ENCODE measurements at regions not wholly inside any gene's neighbourhood (a gene's known extent, or its start where the extent isn't known, plus 50 kb on each side); places are given as distances from the start of the nearest gene placed in this dataset.

DNA sequence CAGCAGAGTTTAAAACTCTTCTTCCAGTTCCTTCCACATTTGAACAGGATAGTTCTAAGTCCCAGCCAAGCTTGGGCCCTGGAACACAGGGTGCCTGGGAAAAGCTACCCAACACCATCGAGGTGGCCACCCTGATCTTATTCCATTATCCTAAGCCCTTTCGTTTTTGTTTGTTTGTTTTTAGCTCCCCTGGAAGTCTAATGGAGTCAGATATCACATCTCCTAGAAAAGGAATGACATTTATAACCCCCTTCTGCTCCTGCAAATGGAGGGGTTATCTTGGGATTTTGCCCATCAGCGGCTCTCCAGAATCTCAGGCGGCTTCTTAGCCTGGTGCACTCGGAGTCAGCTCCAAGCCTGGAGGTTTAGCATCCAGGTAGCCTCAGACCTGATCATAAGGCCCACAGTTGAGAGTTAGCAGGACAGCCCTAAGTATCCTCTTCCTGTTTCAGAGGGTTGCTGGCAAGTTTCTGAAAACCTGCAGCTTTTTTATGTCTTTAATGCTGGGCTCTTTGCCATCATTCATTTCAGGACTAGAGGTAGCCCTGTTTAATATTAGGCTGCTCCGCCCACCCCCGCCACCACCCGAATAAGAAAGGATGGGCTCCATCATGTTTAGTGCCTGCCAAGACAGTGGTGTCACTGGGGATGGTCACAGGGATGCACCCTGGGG lies 230.0 kb upstream of the LNX1 start:
- no peak for DNase-seq (ENCODE audit: low read depth in 4 of 4, low spot score in 3 of 4)

DNA sequence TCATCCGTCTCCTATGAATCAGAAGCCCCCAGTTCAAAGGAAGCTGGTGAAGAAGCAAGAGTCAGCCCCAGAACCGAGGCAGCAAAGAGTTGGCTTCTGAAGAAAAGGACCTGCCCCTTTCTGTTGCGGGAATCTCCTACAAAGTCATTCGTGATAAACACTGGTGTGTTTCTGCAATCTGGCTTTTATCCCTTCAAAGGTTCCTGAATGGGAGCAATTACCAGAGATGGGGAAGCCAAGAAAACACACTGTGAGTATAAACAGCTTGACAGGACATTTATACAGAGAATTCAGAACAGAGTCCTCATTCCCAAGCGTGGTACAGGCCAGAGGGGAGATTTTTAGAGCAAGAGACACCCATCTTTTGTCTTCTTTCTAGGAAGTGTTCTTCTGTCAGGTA lies 226.8 kb upstream of the LNX1 start:
- DNase-seq (ENCODE audit: low read depth in 4 of 4, low spot score in 3 of 4), result no peak

GRCh38 chr4:53816561-53816960 lies 225.3 kb upstream of the LNX1 start:
- DNase-seq (ENCODE audit: low read depth in 4 of 4, low spot score in 3 of 4), result peak in 1 of 4 donors; percentile 3

DNA sequence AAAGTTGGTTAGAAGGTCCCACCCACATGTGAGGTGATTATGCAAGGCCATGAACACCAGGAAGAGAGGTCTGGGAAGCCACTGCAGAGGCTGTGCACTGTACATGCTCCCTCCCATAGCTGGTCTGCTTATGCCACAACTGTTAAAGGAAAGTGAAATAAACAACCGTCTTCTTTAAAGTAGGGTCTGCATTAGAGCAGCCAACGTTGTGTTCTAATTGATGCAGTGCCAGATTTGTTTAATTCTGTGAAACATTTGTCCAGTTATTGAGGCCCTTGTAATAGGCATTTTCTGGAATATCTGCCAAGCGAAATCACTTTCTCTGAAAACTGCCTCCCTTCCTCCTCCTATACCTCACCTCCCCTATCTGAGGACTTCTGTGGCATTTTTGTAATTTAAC lies 224.0 kb upstream of the LNX1 start:
- DNase-seq (ENCODE audit: low read depth in 4 of 4, low spot score in 3 of 4), result no peak

- no peak for DNase-seq (ENCODE audit: low read depth in 4 of 4, low spot score in 3 of 4)
These were observed 222.7 kb upstream of the LNX1 start for GRCh38 chr4:53813998-53814397.

GRCh38 chr4:53810643-53811042 lies 219.4 kb upstream of the LNX1 start:
- no peak for DNase-seq (ENCODE audit: low read depth in 4 of 4, low spot score in 3 of 4)

DNA sequence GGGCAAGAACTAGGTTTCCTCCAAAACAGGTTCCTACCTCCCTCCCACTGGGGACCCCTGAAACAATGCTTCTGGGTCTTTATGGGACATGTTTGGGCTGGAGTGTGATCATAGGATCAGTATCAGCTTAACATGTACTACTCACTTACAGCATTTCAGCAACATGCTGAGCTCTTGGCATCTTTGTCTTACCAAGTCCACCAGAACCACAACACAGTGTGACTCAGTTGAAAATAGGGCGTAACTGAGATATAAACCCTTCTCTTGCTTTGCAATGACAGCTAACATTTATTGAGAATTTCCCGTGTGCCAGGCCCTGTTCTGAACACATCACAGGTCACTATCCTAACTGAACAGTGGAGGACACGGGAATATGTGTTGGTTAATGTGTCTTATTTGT lies 218.5 kb upstream of the LNX1 start:
- DNase-seq (ENCODE audit: low read depth in 4 of 4, low spot score in 3 of 4), result no peak

GRCh38 chr4:53805291-53805690 lies 214.0 kb upstream of the LNX1 start:
- no peak for DNase-seq (ENCODE audit: low read depth in 4 of 4, low spot score in 3 of 4)

DNA sequence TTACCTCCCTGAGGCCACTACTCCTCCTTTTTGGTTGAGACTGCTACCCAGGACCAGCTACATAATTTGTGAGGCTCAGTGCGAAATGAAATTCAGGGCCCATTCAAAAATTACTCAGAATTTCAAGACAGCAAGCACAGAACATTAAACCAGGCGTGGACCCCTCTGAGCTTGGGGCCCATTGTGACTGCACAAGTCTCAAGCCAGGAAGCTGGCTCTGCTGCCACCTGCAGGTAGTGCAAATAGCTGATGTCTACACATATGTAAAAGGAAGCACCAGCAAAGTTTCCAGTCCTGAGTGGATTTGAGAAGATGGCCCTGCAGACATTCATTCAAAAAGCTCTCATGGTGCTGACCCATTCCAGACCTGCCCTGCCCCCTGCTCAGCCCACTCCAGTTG lies 213.4 kb upstream of the LNX1 start:
- DNase-seq (ENCODE audit: low read depth in 4 of 4, low spot score in 3 of 4), result no peak

DNA sequence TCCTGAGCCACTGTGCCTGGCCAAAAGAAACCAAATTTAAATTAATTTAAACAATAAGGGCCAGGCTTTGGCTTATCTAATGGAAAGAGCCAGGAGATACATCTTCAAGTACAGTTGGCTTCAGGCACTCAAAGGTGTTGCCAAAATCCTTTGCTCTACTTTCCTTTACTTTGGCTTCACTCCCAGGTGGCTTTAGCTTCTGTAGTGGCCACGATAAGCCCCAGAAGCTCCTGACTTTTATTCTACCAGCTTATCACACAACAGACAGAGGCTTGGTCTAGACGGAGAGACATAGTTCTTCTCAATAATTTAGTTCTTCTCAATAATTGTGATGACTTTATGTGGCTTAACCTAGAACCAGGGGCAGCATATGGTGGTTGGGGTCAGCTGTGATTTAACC lies 211.2 kb upstream of the LNX1 start:
- DNase-seq (ENCODE audit: low read depth in 4 of 4, low spot score in 3 of 4), result no peak

GRCh38 chr4:53801373-53801772 lies 210.1 kb upstream of the LNX1 start:
- DNase-seq (ENCODE audit: low read depth in 4 of 4, low spot score in 3 of 4), result no peak

DNA sequence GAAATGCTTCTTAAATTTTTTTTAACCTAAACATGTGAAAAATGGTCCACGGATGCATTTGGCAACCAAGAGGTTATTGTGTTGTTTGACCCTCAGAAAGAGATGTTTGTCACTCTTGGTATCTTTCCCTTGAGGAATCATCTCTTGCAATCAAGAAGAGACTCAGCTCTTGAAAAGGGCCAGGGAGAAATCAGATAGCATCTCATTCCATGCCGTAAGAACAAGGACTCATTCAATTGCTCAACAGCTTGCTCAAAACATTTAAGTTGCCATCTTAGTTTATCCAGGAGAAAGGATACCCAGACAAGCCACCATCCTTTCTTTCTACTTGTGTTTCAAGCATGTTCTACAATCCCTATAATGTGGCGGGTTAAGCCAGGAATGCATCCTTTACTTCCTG lies 209.5 kb upstream of the LNX1 start:
- DNase-seq (ENCODE audit: low read depth in 4 of 4, low spot score in 3 of 4), result no peak

DNA sequence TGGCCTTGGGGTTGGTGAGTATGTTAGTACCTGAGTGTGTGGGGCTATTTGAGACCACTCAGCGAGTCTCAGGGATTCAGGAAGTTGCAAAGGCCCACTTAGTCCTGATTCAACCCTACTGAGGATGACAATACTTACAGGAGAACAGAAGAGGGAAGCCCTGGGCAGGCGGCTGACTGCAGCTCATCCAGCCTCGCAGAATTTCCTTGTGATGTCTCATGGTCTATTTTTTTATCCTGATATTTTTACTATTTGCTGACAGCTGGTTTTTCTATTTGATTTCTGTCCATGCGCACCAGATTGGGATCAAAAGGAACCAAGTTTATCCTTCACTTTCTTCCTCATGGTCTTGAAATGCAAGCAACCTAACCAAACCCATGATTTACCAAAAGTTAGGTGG lies 201.8 kb upstream of the LNX1 start:
- no peak for DNase-seq (ENCODE audit: low read depth in 4 of 4, low spot score in 3 of 4)

GRCh38 chr4:53790286-53790685 lies 199.0 kb upstream of the LNX1 start:
- DNase-seq (ENCODE audit: low read depth in 4 of 4, low spot score in 3 of 4), result no peak

GRCh38 chr4:53788621-53789020 lies 197.3 kb upstream of the LNX1 start:
- peak in 1 of 4 donors; percentile 40 for DNase-seq (ENCODE audit: low read depth in 4 of 4, low spot score in 3 of 4)

DNA sequence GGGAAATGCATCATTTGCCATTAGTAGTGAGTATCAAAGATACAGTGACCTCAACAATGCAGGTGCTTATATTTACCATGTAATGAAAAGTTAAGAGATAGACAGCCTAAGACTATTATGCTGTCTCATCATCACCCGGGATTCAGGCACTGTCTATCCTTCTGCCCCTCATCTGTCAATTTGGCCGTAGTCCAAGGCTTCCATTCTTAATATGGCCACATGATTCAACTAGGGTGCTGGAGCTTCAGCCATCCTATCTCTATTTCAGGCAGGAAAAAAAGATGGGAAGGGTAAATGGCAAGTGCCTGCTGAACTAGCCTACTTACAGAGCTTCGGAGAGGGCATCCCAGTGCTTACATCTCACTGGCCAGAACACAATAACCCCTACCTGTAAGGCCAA lies 196.7 kb upstream of the LNX1 start:
- DNase-seq (ENCODE audit: low read depth in 4 of 4, low spot score in 3 of 4), result no peak

DNA sequence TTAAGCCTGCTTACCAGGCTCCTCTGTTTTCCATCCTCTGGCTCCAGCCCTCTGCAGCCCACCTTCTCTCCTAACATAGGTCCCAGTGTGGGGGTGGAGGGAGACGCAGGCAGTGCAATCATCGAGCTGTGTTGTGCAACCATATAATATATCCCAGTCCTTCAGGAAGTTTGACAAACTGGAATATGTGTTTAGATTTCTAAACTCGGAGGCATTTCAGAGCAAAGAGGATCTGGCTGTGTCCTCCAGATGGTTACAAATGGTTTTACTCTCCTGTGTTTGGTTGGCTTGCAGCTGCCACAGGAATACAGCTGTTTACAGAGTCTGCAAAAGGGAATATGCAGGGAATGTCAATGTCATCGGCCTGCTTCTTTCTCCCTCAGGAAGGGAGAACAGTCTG lies 195.3 kb upstream of the LNX1 start:
- DNase-seq (ENCODE audit: low read depth in 4 of 4, low spot score in 3 of 4), result no peak

DNA sequence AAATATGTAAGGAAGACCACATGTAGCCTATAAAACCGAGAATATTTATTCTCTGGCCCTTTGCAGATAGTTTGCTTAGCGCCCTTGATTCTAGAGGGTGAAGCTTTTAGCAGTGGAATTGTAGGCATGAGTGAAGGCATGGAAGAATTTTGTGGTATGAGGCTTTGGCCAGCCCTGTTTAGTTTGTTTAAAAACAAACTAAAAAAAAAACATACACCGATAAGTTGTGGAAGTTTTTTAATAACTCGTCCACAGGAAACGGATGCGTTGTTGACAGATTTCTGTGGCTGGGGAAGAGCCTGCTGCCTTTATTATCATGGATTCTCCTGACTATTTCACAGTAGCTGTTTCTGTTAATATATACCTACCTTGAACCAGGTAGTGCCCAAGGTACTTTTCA lies 194.7 kb upstream of the LNX1 start:
- DNase-seq (ENCODE audit: low read depth in 4 of 4, low spot score in 3 of 4), result no peak

GRCh38 chr4:53784112-53784511 lies 192.8 kb upstream of the LNX1 start:
- DNase-seq (ENCODE audit: low read depth in 4 of 4, low spot score in 3 of 4), result no peak

DNA sequence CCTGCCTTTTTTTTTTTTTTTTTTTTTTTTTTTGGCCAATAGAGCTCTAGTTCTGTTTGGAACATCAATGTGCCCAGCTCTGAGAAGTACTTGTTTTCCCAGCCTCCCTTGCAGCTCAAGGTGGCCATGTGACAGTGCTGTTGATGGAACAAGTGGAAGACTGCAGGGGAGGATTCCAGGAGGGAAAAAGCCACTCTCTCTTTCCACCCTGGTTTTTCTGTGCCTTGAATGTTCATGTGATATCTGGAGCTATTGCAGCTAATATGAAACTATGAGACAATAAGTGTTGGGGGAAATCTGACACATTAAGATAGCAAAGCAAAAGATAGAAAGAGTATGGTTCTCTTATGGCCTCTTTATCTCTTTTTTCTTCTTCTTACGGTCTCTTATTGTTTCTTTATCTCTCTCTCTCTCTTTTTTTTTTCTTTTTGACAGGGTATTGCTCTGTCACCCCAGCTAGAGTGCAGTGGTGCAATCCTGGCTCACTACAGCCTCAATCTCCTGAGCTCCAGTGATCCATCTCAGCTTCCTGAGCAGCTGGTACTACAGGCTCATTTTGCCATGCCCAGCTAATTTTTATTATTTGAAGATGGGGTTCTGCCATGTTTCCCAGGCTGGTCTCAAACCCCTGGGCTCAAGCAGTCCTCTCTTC lies 192.0 kb upstream of the LNX1 start:
- no peak for DNase-seq (ENCODE audit: low read depth in 4 of 4, low spot score in 3 of 4)

- DNase-seq (ENCODE audit: low read depth in 4 of 4, low spot score in 3 of 4), result no peak
These were observed 191.2 kb upstream of the LNX1 start for GRCh38 chr4:53782458-53782845.

GRCh38 chr4:53781629-53782457 lies 190.6 kb upstream of the LNX1 start:
- no peak for DNase-seq (ENCODE audit: low read depth in 4 of 4, low spot score in 3 of 4)
